ENCODE measurements at regions not wholly inside any gene's neighbourhood (a gene's known extent, or its start where the extent isn't known, plus 50 kb on each side); places are given as distances from the start of the nearest gene placed in this dataset.

DNA sequence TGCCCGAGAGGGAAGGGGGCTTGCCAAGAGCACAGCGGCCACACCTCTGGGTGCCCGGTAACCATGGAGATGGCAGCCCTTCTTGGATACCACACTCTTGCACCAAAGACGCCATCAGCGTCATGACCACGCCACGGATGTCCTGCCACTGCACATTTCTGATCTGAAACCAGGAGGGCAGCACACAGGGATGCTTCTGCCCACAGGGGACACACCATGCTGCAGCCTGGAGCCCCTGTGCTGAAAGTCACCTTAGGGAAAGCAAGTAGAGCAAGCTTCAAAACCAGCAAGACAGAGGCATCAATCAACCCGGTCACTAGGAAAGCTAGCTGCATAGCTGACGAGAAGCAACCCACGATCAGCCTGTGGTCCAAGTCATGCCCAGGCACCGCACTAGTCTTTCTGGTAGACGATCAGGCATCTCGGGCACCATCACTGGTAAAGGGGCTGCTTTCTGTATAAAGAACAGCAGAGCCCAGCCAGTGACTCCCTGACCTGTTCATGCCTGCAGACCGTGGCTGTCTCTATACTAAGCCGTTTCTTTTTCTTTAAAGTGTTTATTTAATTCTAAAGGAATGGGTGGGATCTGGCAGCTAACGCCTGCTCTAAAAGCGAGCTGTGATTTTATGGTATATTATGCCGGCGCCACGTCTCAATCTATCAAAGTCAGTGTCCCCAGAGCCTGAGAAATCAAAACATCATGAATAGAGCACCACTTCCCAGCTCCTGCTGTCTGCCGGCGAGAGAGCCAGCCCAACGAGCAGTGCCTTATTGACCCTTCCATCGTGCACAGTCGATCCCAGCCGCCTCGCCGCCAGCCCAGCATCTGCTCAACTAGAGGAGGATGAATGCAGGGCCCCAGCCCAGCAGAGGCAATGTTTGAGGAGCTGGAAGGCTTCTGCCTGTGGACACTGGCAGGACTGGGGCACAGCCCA lies 244.7 kb downstream of the RBFOX3 start:
- no peak for DNase-seq

DNA sequence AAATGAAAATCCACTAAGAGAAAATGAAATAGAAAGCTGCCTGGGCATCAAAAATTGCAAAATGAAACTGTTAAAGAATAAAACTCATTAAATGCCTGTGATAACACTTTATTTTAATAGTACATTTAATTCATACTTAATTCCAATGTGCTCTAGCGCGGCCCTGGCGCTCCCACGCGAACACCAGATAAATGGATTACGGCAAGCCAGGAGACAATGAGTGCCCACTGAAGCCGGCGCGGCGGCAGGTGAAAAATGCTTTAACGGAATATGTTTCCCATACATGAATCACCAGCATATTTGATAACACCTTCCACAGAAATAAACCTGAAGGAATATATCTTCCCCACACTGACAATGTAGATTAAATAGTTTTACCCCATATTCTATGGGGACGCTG lies 245.5 kb downstream of the RBFOX3 start:
- no peak for DNase-seq

DNA sequence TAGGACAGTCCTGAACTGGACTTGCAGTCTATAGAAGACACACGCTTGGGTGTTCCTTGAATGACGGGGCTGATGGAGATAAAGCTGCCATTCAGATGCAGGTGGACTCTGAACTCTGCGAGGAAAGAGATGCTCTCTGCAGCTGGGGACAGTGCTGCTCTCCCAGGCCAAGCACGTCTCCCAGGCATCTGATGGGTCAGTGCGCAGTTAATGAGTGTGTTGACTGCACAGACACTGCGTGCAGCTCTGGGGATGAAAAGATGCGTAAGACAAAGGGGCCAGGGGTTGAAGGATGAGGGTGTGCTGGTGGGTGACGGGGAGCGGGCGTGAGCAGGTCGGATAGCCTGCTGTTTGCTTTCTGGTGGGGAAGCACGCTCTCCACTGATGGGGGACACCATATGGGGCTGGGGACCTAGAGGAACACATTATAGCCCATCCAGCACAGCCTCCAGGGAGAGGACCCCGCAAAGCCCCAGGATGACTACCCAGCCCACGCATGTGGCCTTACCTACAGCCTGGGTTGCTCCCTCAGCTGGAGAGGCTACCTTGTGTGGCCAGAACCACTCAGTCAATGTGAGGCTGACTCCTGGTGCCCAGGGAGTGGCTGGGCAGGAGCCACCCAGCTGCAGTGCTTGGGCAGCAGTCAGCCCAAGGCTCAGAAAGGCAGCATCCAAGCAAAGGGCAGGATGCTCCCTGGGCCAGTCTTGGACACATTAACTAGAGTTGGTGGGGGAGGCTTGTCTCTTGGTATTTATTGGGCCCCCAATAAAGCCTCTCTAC lies 246.3 kb downstream of the RBFOX3 start:
- no peak for DNase-seq

DNA sequence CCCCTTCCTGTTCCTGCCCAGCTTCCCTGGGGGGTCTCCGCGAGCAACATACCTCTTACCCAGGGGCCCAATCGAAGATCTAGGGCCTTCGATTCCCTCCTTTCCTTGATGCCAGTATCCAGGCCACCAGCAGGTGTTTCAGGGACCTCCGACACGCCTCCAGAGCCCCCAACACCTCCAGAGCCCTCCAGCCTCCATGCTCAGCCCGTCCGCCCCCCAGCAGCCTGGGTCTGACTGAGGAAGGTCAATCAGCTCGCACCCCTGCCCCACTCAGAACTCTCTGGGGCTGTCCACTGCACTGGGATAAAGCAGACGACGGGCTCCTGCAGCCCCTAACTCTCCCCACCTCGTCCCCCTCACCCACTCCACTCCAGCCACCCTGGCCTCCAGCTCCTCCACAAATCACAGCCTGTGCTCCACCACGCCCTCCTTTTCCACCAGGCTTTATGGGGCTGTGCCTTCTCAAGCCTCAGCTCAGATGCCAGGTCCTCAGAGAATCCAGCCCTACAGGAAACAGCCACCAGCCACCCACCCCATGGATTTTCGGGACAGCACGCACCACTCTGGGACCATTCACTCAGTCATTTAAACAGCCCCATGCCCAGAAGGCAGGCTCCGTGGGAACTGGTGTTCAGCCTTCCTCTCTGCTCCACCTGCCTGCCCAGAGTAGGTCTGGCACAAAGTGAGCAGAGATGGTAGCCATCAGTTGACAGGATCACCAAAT lies 247.1 kb downstream of the RBFOX3 start:
- DNase-seq: no peak

DNA sequence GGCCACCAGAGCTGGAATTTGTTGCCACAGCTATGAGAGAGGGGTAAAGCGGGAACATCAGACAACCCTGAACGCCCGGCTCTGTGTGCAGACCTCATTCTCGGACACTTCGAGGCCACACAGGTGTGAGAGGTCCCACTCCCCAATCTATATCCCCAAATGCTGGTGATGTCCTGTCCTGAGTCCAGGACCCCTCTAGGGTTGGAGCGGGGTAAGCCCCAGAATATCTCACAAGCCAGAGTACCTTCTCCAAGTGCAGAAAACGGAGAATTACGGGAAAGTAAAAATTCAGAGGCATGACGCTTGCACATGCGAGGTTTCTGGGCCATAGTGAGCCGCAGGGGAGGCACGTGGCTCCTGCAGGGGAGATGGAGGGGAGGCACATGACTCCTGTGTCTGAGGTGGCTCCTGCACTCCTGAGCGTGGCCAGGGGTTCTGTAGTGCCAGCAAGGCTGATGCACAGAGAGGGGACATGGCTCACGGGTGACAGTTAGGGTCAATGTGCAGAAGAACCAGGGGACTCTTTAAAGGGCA lies 248.0 kb downstream of the RBFOX3 start:
- no peak for DNase-seq

DNA sequence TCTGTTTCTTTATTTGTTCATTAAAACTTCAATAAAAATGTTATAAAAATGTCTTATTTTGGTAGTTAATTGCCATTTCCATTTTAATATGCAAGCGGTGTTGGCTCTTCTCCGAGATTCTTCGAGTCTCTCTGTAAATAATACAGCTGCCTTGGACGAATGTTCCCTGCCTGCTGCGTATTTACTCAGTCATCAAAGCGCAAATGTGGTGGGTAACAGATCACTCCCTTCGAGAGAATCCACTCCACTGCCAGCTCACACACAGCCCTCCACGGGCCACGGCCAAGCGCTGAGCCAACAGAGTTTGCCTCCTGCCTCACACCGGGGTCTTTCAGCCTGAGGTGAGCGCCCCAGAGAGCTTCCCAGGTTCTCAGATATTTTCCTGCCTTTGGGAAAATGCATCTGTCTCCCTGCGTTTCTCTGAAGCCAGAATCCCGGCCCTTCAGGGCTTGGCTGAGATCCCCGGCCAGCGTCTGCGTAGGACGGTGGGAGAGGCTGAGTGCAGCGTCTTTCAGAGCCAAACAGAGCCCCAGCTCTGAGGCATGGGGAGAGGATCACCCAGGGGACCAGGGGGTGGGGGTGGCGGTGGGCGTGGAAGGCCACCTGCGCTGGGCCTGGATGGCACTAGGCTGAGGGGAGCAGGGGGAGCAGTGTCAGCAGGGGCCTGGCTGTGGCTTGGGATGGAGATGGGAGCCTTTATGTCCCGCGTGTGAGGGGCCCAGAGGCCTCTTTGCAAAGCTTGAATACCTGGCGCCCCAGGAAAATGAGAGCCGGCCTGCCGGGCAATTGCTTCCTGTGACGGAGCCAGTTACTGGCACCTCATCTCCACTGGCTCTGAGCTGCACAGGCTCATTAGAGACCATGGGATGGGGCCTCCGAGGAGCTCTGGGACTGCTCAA lies 248.7 kb downstream of the RBFOX3 start:
- DNase-seq: no peak

DNA sequence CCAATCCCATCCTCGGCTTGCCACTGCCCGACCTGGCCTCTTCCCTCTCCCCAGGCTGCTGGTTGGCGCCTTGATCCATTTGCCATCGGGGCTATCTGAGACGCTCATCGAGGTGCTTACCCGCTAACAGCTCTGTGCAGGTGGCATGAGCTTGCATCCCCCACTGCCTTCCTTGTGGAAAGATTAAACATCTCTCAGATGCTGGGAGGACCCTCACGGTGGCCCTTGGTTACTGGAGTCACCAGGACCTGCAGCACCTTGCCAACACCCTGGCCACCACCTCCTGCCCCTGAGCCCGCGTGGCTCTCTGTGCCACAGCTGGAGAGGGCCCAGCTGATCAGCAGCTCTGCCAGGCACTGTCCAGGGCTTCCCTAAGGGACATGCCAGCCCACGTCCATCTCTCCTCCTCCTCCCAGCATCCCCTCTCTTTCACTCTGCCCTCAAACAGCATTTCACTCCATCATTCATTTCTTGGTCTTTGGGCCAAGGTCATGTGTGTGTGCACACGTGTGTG lies 249.6 kb downstream of the RBFOX3 start:
- no peak for DNase-seq

DNA sequence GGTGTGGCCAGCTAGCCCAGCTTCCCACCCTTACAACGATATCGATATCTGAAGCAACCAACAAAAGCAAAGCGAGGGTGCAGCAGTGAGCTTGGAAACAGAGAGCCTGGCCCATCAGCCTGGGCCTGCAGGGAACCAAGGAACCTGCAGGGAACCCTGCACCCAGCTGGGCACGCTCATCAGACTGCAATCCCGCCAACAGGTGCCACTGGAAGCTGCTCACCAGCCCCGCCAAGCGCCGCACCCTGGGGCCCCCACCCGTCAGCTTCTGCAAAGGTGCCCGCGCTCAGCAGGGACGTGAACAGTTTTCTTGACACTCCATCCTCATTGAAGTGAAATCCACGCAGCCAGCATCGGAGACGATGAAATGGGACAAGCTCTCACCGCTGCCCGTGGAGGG lies 250.7 kb downstream of the RBFOX3 start:
- DNase-seq: no peak

DNA sequence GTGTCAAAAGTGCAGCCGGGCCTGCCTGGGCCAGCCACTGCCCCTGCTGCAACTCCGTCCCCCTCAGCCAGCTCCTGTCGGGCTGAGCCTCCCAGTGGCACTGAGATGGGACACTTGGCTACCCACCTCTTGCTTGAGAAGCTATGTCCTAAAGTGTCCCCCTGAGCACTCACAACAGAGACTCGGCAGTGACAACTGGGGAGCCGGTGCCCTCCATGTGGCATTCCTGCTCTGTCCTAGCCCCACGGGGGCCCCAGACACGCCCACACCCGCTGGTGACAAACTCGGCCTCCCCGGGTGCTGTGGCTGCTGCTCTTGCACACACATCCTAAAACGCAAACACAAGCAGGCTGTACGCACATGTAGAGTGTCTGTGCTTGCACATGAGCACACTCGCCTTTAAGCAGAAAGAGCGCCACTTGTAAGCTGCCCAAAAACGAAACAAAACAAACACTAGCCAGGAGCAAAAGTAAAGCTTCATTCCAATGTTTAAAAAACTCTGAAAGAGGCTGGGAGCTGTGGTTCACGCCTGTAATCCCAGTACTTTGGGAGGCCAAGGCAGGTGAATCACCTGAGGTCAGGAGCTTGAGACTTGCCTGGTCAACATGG lies 253.9 kb downstream of the RBFOX3 start:
- DNase-seq: no peak

DNA sequence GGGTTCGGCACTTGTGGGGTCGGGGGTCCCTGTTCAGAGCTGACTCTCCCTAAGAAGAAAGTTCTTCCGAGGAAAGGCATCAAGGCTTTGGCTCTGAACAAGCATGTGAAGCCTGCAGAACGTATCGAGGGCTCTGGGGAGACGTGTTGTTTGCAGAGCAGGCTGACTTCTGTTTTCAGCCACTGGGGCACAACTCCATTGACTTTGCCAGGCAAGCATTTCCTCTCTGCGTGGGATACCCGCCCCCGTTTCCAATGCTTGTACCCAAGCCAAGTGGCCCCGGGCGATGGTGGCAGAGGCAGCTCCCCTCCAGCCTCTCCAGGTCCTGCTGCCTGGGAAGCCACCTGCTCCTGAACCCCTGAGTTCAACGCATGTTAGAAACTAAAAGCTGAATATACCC lies 255.7 kb downstream of the RBFOX3 start:
- no peak for DNase-seq

DNA sequence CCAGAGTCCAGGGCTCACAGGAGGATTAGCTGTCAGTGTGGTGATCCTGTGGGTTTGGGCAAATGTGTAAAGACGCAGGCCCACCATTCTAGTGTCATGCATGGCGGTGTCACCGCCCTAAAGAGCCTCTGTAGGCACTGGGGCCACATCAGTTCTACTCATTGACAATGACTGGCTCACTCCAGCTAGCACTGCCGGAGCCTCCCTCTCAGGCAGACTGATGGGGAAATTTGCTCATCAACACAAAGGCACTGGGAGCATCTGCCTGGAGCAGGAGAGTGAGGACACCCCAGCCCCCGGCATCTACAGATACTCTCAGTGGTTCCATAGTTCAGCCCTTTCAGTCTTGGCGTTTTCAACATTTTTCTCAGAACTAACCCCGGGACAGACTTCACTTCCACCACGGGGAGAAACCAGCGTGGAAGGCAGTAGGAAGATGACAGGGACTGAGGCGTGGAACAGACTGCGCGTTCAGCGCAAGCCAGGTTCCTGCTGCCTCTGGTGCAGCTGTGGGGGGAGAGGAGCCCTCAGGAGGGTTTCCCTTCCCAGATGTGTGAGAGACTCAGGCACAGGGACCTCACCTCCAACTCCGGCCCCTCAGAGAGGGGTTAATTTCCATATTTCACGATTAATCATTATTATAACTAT lies 256.6 kb downstream of the RBFOX3 start:
- DNase-seq: no peak

DNA sequence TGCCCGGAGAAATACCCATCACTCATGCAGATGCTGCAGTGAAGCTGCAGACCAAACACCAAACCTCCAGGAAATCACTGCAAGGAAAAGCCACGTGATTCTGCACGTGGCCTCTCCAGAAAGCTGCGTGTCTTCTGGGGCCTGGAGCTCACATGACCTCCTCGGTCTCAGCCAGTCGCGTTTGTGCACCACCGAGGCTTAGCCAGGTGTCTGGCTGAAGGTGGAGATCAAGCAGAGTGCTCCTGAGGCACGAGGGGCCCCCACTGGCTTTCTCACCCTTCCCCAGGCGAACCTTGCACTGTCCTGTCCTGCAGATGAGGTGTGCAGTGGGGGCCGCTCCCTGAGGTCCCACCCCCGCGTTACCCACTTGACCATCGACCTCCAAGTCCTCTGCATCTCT lies 257.3 kb downstream of the RBFOX3 start:
- no peak for DNase-seq

DNA sequence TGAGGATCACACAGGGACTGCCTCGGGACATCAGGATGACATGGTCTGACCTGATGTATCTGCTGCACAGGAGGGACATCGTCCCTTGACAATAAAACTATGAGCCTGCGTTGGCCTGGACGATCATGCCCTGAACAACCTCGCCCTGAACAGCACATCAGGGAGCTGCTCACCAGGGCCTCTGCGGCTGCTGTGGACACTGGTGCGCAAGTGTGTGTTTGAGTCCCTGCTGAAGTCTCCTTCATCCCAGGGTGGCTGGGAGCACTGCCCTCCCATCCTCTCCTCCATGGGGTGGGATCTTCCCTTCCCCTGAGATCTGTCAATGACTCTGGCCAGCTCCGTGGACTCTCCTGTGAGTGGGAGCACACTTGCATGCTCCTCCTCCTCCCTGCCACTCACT lies 257.8 kb downstream of the RBFOX3 start:
- no peak for DNase-seq

DNA sequence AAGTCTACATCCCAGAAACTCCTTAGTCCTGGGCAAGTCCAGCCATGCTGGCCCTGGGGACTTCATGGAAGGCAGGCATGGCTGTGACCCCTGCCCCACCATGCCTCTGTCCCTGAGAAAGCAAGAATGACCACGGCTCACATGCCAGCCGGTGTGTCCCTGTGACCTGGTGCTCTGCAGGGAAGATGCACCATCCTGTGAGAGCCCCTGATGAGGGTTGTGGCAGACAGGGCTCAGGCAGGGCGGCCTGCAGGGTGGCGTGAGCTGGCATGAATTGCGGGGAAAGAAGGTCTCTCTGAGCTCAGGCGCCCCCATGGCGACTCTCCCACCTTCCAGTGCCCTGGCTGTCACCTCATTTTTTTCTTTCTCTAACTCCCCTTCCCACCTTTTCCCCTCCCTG lies 260.3 kb downstream of the RBFOX3 start:
- no peak for DNase-seq

DNA sequence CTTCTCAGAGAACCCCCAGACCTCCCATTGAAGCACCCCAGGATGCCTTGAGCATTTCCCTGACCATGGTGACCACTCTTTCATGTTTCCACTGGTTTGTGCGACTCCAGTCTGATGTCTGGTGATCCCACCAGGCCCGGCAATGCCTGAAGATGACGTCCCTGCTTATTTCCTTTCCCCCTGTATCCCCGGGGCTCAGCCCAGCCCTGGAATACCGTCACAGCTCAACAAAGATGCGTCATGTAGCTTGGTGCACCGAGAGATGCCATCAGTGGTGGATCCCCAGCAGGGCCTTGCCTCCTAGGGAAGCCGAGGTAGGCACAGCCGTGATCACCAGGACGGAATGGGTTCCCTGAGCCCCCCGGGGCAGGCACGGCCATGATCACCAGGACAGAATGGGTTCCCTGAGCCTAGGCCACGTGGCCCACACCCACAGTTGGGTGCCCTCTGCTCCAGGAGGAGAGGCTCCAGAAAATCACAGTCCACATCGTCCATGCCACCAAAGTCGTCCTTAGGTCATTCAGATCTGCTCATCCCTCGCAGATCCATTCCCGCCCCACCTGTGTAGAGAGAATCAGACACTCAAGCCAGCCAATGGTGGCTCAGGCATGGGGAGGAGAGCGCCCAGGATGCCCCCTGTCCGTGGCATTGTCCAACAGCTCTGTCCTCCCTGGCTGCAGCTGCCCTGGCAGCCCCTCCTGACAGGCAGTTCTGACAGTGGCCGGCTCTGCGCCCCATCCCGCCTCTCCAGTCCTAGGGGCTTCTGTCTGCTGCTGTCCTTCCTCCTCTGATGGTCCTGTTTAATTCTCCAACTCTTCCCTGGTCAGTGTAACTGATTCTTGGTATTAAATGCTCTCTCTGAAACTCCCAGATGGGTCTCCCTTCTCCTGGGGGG lies 261.1 kb downstream of the RBFOX3 start:
- no peak for DNase-seq

DNA sequence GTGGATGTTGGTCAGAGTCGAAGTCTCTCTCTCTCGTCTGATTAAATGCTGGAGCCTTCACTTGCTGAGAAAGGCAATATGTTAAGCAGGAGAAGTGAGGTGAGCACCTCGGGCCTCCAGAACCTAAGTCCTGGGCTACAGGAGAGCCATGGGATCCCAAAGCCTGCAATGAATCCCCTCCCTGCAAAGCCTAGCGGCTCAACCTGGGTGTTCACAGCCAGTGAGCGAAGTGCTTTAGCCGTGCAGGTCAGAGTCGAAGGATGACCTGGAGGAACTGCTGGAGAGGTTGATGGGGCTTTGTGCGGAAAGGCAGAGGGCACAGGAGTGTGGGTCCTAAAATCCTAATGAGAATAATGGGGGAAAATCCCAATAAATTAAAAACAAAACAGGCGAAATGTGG lies 267.8 kb downstream of the ENGASE start:
- DNase-seq: no peak

DNA sequence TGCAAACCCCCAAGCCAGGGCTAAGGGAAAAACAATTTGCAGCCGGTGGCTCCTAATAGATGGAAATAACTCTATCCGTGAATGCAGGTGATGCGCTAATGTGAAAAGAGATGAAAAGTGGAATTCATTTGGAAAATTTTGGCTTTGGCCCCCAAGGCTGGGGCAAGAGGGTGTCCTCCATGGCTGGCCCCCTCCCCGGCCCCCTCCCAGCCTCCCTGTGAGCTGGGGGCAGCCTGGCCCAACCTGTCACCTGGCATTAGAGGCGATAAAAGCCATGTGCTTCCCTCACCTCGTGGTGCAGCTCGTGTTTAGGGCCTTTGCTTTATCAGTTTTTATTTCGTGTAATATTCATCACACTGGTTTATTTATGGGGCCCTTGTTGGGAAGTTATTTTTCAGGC lies 267.2 kb downstream of the ENGASE start:
- no peak for DNase-seq

DNA sequence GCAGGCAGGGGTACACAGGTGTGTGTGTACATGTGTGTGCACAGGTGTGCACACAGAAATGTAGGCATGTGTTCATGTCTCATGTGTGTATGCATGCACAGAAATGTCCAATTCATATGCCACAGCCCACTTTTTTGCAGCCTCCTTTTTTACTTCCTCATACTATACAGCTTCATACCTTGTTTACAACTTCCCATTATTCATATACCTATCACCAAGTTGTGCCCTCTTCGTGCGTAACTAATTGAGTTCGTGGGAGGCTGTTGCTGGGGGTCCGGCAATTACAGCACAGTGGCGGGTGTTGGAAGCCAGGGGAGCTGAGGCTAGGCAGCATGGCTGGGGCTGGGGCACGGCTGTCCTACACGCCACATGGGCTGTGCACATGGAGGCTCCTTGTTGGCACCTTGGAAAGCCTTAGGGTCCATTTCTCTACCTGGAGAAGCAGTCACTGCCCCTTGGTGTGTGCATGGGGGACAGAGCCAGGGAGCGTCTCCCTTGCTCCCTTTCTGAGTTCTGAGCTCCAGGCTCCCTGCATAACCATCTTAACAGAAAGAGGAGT lies 266.7 kb downstream of the ENGASE start:
- no peak for DNase-seq
